ENCODE measurements at regions not wholly inside any gene's neighbourhood (a gene's known extent, or its start where the extent isn't known, plus 50 kb on each side); places are given as distances from the start of the nearest gene placed in this dataset.
"Not testable (repeated sequence)": the region's sequence is repeated elsewhere in the genome, so short reads cannot be mapped to it uniquely, and the experiment has no call there.

GRCh38 chr4:72677886-72678285, 108.9 kb upstream of the ADAMTS3 start:
- no peak for DNase-seq (ENCODE audit: low spot score)

- DNase-seq (ENCODE audit: low spot score), result no peak
Measured at GRCh38 chr4:72677265-72677664, 108.2 kb upstream of the ADAMTS3 start.

- DNase-seq (ENCODE audit: low spot score), result no peak
Measured at GRCh38 chr4:72671980-72672379, 103.0 kb upstream of the ADAMTS3 start.

GRCh38 chr4:72670521-72670920, 101.5 kb upstream of the ADAMTS3 start:
- no peak for DNase-seq (ENCODE audit: low spot score)

- DNase-seq (ENCODE audit: low spot score), result no peak
Measured at GRCh38 chr4:72666910-72667309, 97.9 kb upstream of the ADAMTS3 start.

- no peak for DNase-seq (ENCODE audit: low spot score)
Measured at GRCh38 chr4:72665171-72665968, 96.3 kb upstream of the ADAMTS3 start.

- no peak for DNase-seq (ENCODE audit: low spot score)
Measured at GRCh38 chr4:72663828-72664227, 94.8 kb upstream of the ADAMTS3 start.

GRCh38 chr4:72661830-72662229, 92.8 kb upstream of the ADAMTS3 start:
- no peak for DNase-seq (ENCODE audit: low spot score)

GRCh38 chr4:72641611-72642010, 72.6 kb upstream of the ADAMTS3 start:
- no peak for DNase-seq (ENCODE audit: low spot score)

GRCh38 chr4:72636866-72637265, 67.8 kb upstream of the ADAMTS3 start:
- DNase-seq (ENCODE audit: low spot score), result not testable (repeated sequence)

GRCh38 chr4:72635931-72636330, 66.9 kb upstream of the ADAMTS3 start:
- DNase-seq (ENCODE audit: low spot score), result not testable (repeated sequence)

GRCh38 chr4:72632253-72632652, 63.2 kb upstream of the ADAMTS3 start:
- not testable (repeated sequence) for DNase-seq (ENCODE audit: low spot score)

- no peak for DNase-seq (ENCODE audit: low spot score)
Measured at GRCh38 chr4:72631296-72631695, 62.3 kb upstream of the ADAMTS3 start.

- no peak for DNase-seq (ENCODE audit: low spot score)
Measured at GRCh38 chr4:72629540-72629939, 60.5 kb upstream of the ADAMTS3 start.

GRCh38 chr4:72627723-72628122, 58.7 kb upstream of the ADAMTS3 start:
- DNase-seq (ENCODE audit: low spot score), result no peak
